ENCODE measurements at regions not wholly inside any gene's neighbourhood (a gene's known extent, or its start where the extent isn't known, plus 50 kb on each side); places are given as distances from the start of the nearest gene placed in this dataset.
"Not testable (repeated sequence)": the region's sequence is repeated elsewhere in the genome, so short reads cannot be mapped to it uniquely, and the experiment has no call there.

- Histone ChIP-seq H3K4me3 (no peak overlapping the region), H3K36me3 (no peaks in the 10 kb centered on the region), H3K4me1 (no peaks in the 10 kb centered on the region), H3K9me3 (no peaks in the 10 kb centered on the region), H3K27ac (no peak overlapping the region), H3K27me3 (no peaks in the 10 kb centered on the region)
- no peak for DNase-seq
- intact Hi-C loops (cut with DNase I; ENCODE audit: low total_unique reads) = no loop called here
- TF ChIP-seq POLR2A (IDR thresholded peaks at IDR 0.05) = no peak
- TF ChIP-seq CTCF (IDR thresholded peaks at IDR 0.05) = no peak
Observed at GRCh38 chr9:89685698-89686097, 80.9 kb downstream of the GADD45G start.

GRCh38 chr9:89686126-89686525, 81.3 kb downstream of the GADD45G start:
- intact Hi-C loops (cut with DNase I; ENCODE audit: low total_unique reads) = no loop called here
- H3K36me3 ChIP-seq = no peaks in the 10 kb centered on the region
- no peak for DNase-seq
- TF ChIP-seq POLR2A (IDR thresholded peaks at IDR 0.05) (no peak), CTCF (IDR thresholded peaks at IDR 0.05) (no peak)
- H3K4me3 ChIP-seq = no peak overlapping the region
- H3K4me1 ChIP-seq = no peaks in the 10 kb centered on the region
- no peaks in the 10 kb centered on the region for H3K9me3 ChIP-seq
- H3K27ac ChIP-seq = no peak overlapping the region
- no peaks in the 10 kb centered on the region for H3K27me3 ChIP-seq

GRCh38 chr9:89686621-89687020, 81.8 kb downstream of the GADD45G start:
- H3K9me3 ChIP-seq = no peaks in the 10 kb centered on the region
- intact Hi-C loops (cut with DNase I; ENCODE audit: low total_unique reads) = no loop called here

GRCh38 chr9:89687188-89687587, 82.4 kb downstream of the GADD45G start:
- no peak for DNase-seq
- intact Hi-C loops (cut with DNase I; ENCODE audit: low total_unique reads) = no loop called here
- no peaks in the 10 kb centered on the region for H3K9me3 ChIP-seq

More at GRCh38 chr9:89686621-89687020, 81.8 kb downstream of the GADD45G start:
- H3K36me3 ChIP-seq = no peaks in the 10 kb centered on the region
- H3K27me3 ChIP-seq = no peaks in the 10 kb centered on the region
- no peak for TF ChIP-seq CTCF (IDR thresholded peaks at IDR 0.05)
- TF ChIP-seq POLR2A (IDR thresholded peaks at IDR 0.05) = no peak
- H3K27ac ChIP-seq = no peak overlapping the region
- no peaks in the 10 kb centered on the region for H3K4me1 ChIP-seq
- H3K4me3 ChIP-seq = no peak overlapping the region
- no peak for DNase-seq

GRCh38 chr9:89687848-89688247, 83.0 kb downstream of the GADD45G start:
- Histone ChIP-seq H3K36me3 (no peaks in the 10 kb centered on the region), H3K4me3 (no peak overlapping the region), H3K27me3 (no peaks in the 10 kb centered on the region), H3K27ac (no peak overlapping the region), H3K9me3 (no peaks in the 10 kb centered on the region), H3K4me1 (no peaks in the 10 kb centered on the region)
- no peak for DNase-seq
- no peak for TF ChIP-seq POLR2A (IDR thresholded peaks at IDR 0.05)
- no peak for TF ChIP-seq CTCF (IDR thresholded peaks at IDR 0.05)
- intact Hi-C loops (cut with DNase I; ENCODE audit: low total_unique reads) = no loop called here

More at GRCh38 chr9:89687188-89687587, 82.4 kb downstream of the GADD45G start:
- Histone ChIP-seq H3K27ac (no peak overlapping the region), H3K4me3 (no peak overlapping the region), H3K4me1 (no peaks in the 10 kb centered on the region), H3K27me3 (no peaks in the 10 kb centered on the region), H3K36me3 (no peaks in the 10 kb centered on the region)
- TF ChIP-seq CTCF (IDR thresholded peaks at IDR 0.05) (no peak), POLR2A (IDR thresholded peaks at IDR 0.05) (no peak)

GRCh38 chr9:89689321-89689720, 84.5 kb downstream of the GADD45G start:
- H3K36me3 ChIP-seq; H3K9me3 ChIP-seq; intact Hi-C loops (cut with DNase I; ENCODE audit: low total_unique reads): not testable (repeated sequence)

More at GRCh38 chr9:89689321-89689720, 84.5 kb downstream of the GADD45G start:
- H3K27ac ChIP-seq, H3K4me1 ChIP-seq, H3K27me3 ChIP-seq, DNase-seq, H3K4me3 ChIP-seq: not testable (repeated sequence)
